Endometrial microvascular endothelial cells (primary cell): ENCODE measurements at regions not wholly inside any gene's neighbourhood (a gene's known extent, or its start where the extent isn't known, plus 50 kb on each side); places are given as distances from the start of the nearest gene placed in this dataset.

Experiments
- in situ Hi-C: cut with HindIII; loops from 2 replicates; pipeline ENCODE4 v1.10.0; 2017; ENCODE audit warnings: low sequenced_read_pairs, low pct_unique_long_range_greater_than_20kb; ENCODE audit errors: inconsistent ontology term

DNA sequence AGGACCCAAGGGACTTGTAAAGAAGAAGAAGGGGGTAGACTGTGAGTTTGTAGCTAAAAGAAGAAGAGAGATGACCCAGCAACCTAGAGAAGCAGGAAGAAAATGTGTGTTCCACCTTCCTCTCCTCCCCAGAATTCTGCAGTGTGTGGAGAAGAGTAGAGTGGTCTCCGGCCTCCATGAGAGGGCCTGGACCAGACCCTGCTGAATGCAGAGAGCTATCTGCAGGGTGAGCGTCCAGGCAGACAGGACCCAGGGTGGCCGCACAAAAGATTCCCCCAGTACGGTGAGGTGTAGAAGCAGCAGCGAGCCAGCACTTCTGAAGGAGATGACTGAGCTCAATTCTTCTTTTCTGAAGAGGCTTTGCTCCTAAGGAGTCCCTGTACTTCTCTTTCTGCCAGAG lies 239.7 kb upstream of the ANKRD30A start:
- in situ Hi-C loops = no loop called here

DNA sequence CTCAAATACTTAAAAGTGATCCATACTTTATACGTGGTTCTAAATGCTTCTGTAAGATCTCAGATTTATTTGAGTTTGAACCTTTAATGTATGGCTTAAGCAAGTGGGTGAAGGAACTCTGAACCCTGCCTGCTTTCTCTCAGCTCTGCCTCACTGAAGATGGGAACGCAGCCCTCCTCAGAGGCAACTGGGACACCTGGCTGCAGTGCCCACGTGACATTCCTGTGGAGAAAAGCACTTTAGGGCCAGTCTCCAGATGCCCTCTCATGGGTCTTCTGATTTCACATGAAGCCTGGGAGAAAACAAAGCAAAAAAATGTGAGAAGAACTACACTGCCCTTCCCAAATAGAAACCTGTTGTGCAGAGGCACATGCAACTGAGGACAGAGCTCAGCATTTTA lies 242.6 kb upstream of the ANKRD30A start:
- in situ Hi-C loops = no loop called here

DNA sequence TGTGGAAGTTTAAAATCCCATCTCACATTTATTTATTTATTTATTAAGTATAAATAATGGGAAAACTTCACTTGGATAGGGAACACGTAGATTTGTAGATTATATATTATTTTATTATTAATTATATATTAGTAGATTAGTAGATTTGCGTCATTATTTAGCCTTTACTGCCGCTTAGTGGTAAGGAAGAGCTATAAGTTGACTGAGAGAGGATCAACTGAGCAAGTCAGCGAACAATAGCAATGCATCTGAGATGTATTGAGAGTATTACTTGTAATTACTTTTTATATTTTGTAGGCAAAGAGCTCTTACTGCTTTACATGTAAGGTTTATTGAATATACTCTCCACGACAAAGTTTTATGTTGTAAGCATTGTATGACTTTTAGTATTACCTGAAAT lies 244.5 kb upstream of the ANKRD30A start:
- in situ Hi-C loops = no loop called here

DNA sequence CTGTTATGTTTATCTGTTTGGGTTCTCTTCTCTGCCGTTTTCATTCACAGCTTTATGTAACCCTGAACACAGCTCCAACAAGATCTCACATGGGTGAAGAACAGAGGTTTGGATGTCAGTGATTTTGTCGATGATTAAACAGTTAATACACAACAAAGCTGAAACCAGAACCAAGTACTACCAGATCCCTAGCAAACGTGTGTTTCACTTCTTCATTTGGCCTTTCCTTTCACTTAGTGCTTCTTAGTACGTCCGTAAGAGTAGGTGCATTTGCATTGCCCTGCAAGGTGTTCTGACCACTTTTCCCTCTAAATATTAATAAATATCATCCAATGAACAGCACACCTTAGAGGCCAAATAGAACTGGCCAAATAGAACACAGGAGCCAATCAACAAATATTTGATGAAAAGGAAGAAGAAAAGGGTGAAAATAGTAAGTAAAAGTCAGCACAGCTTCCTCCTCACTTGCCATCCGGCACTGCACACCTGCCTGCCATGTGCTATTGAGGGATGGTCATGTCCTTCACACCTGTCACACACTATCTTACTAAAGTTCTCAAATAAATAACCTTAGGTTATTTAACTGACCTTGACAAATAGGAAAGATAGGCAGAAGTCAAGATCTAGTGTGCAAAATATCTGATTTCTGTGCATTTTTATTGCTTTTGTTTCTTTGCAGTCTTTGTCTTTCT lies 252.6 kb upstream of the ANKRD30A start:
- in situ Hi-C loops = no loop called here

DNA sequence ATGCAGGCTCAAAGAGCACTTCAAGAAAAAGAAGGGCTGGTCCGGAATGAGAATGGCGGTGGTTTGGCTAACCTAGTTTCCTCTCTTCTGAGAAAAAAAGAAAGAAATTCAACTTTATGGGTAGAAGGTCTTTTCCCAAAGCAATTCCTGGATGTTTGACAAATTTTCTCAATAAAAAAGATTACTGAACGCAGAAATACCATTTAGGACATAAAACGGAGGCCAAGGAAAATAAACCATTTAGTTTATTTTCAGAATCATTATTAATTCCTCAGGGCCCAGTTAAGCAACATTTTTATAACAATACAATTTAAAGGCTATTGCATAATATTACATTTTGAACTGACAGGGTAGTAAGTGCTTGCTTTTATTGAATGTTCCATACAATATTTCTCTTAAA lies 284.6 kb upstream of the ANKRD30A start:
- in situ Hi-C loops = no loop called here

DNA sequence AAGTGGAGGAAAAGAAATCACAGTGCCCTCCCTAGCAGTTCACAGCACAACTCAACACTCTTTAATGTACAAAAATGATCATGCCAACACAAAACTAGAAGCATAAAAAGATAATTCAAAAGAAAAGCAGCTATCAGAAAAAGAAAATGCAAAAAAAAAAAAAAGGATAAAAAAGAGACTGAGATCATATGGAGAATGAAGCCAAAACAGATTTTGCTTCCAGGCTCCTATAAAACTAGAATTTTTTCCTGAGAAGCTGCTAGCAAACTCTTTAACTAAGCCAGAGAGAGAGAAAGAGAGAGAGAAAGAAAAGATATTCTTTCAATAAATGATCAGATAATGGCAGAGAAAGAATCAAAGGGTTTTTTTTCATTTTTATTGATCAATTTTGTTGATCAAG lies 288.0 kb upstream of the ANKRD30A start:
- in situ Hi-C loops = no loop called here

DNA sequence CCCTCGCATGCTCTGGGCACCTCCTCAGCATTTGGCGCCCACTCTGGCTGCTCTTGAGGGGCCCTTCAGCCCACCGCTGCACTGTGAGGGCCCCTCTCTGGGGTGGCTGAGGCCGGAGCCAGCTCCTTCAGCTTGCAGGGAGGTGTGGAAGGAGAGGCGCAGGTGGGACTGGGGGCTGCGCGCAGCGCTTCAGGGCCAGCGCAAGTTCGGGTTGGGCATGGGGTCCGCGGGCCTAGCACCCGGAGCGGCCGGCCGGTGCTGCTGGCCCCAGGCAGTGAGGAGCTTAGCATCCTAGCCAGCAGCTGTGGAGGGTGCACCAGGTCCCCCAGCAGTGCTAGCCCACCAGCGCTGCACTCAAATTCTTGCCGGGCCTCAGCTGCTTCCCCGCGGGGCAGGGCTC lies 305.6 kb upstream of the ANKRD30A start:
- in situ Hi-C loops = no loop called here

DNA sequence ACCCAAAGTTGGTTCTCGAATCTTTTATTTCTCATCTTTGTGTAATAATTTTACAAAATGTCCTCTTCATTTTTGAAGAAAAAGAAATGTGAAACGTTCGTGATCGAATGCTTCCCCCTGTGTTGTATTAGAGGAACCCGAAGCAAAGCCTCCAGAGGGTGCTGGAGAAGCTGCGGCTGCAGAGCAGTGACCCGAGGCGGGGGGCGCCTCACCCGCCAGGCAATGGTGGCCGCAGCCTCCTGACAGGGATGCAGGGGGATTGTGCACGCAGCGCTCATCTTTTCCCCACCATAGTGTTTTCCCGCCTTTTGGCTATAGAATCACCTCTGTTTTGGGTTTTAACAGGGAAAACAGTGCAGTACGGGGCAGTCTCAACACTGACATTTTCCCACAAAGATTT lies 307.5 kb upstream of the ANKRD30A start:
- in situ Hi-C loops = no loop called here

DNA sequence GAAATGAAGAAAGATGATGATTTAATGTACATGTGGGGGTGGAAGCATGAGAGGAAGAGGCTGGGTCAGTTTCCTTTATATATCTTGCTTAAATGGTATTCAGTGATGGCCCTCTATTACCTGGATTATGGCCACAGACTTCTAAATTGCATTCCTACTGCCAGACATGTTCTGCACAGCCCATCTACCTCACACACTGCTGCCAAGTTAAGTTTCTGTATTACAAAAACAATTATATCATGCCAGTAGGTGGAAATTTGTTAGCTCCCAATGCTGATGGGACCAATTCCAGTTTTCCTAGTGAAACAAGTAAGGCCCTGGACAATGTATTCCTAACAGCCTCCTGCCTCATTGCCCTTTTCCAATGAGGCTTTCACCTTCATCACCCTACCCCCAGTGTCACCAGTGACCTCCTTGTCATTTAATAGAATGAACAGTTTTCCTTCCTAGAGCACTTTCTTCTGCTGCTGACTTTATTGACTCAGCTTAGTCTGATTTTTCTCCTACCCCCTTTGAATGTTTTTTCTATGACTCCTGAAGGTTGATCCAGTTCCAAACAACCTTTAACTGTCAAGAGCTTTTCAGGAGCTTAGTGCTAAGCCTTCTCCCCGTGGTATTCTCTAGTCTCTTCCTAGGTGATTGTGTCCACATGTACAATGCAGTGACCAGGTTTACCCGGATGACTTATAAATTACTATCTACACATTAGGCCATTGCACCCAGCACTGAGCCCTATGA lies 316.6 kb upstream of the ANKRD30A start:
- in situ Hi-C loops = no loop called here

DNA sequence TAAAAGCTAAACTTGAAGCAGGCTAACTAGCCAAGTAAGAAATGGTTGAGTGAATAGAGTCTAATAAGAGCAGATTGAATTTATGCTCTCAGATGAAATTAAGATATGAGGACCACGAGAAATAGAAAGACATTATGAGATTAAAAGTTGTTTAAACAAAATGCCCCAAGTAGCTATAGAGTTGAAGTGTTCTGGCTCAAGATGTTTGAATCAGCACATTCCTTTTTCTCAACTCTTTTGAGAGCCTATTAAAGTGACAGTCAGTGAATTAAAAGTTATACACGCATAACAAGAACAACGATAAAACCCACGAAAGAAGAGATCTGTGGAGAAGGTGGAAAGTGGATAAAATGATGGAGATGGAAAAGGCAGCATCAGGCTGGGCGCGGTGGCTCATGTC lies 322.2 kb upstream of the ANKRD30A start:
- in situ Hi-C loops = no loop called here

DNA sequence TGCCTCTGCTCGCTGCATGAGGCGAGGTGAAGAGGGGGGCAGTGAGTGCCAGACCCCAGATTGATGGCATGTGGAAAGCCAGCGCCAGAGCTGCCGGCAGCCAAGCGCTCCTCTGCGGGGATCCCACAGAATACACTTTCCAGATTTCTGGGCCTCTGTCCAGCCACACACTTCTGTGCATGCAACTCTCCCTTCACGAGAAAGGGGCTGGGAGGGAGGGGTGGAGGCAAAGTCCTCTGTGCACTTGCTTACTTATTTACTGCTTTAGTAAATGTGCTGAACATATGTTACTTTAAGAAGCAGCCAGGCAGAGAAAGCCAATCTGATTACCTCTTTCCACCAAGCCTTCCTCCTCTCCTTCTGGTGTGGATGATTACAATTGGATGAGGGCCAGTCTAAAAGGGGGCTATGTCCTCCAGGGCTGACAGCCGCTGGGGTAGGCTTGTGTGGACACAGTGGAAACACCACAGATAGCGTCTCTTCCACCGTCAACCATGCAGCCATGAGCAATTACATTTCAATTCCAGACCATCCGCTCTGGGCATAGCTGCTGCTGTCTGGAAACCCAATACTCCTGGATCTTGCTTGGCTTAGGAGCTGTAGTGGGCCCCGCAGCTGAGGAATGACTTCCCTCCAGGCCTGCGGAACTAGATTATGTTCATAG lies 322.8 kb upstream of the ANKRD30A start:
- in situ Hi-C loops = no loop called here

DNA sequence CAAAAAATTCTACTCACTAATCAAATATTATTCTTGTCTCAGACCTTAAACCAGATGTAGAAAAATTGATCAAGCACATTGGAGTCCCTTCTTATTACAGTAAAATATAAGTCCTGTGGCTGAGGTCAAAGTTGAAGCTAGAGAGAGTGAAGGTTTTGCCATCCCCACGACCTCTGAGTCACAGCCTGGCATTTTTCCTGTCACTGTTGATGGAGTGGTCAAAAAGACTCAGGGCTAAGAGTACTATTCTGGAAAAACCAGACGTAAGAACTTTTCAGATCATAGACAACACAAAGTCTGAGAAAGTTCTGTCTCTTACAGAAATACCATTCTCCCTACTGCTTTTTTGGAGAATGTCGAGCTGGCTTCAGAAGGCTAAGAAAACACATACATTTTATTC lies 323.7 kb upstream of the ANKRD30A start:
- in situ Hi-C loops = no loop called here

DNA sequence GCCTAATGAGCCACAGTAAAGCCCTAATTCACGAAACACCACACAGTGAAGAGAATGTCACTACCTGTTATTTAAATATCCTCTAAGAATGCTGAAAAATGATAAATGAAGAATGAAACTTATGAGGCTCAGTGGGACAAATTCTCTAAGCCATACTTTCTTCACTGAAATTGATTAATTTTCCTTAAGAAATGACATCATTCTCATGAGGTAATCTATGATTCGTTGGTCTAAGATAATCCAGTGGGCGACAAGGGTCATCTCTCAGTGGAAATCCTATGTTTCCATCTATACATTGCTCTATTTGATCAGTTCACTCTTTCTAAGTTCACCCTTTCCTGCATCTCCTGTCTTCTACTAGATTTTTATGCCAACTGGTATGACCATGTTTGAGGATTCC lies 330.4 kb upstream of the ANKRD30A start:
- in situ Hi-C loops = loop anchor here (25.0 kb wide), 1 partner anchor 1158 kb away; the partner anchor contains the start of gene FZD8

DNA sequence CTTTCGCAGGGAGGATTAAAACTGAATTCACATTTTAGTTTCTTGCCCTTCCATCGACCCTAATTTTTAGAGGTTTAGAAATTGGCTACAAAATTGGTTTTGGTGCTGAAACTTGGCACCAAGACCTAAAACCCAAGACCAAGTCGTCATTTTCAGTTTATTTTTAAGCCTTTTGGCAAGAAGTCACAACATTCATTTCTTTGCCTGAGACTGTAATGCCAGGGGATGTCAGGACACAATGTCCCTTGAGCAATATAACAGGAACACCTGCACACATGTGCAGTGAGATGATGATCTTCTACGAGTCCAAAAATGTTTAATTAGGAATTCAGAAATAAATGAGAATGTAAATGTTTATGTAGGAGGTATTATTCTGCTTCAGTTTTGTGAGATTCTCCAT lies 335.4 kb upstream of the ANKRD30A start:
- in situ Hi-C loops = loop anchor here (25.0 kb wide), 1 partner anchor 1153 kb away; the partner anchor contains the start of gene FZD8

DNA sequence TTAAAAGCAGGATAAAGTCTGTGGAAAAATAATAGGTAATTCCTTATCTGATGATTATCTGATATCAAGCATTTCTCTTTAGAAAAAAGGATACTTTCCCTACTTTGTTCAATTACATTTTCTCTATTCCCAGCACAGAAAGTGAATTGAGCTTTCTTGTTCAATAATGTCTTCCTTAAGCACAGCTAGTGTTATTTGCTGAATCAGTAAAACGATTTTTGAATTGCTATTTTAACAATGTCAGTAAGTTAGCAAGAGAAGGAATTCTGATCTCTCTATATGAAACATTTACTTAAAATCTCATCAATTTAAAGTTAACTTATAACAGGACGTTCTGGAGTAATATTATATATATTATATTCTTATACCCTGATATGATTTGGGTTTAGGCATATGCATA lies 337.2 kb upstream of the ANKRD30A start:
- in situ Hi-C loops = loop anchor here (25.0 kb wide), 1 partner anchor 1151 kb away; the partner anchor contains the start of gene FZD8

DNA sequence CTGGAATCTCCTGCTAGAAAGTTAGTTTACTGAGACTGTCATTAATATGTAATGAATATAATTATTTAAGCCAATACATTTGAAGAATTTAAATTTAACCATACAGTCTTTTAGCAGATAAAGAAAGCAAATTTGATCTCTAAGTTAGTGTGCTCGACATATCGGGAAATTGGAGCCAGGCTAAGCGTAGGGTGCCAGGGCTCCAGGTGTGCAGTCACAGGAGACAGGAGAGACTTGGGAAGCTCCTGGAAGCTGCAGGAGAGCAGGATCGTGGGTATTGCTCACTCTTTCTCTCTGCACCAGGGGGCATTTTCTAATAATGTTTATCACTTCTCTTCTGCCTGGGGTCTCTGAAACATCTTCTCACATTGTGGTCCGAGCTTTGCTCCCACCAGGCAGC lies 342.0 kb upstream of the ANKRD30A start:
- in situ Hi-C loops = loop anchor here (25.0 kb wide), 1 partner anchor 1146 kb away; the partner anchor contains the start of gene FZD8

DNA sequence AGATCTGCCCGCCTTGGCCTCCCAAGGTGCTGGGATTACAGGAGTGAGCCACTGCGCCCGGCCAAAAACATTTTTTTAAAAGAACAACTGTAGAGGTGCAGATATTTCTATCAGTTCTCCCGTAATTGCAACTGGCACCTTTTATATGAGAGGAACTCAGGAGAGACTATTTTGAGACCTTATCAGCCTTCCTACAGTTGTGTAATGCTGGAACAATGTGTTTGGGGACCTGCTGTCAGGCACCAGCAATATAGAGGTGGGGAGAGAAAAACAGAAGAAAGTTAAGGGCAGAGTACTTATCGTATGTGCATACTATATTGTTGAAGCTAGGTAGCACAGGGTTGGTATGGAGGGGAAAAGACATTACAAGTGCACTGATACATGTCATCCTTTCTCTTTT lies 343.8 kb upstream of the ANKRD30A start:
- in situ Hi-C loops = loop anchor here (25.0 kb wide), 1 partner anchor 1144 kb away; the partner anchor contains the start of gene FZD8

DNA sequence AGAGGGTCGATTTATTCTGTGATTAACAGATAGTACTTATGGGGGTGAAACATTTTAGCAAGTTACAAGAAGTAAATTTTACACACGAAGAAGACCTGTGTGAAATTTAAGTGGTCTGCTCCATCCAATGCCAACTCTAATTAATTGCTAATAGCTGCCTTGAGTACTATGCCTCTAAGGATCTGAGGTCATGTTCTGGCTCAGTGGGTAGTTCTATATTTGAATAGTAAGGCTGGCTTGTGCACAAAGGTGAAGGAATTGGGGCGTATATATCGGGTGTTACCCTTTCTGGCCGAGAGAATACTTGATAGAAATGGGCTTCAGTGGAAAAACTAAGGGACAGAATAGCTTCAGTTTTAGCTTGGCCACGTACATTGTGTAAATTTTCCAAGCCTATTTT lies 345.2 kb upstream of the ANKRD30A start:
- in situ Hi-C loops = loop anchor here (25.0 kb wide), 1 partner anchor 1143 kb away; the partner anchor contains the start of gene FZD8

DNA sequence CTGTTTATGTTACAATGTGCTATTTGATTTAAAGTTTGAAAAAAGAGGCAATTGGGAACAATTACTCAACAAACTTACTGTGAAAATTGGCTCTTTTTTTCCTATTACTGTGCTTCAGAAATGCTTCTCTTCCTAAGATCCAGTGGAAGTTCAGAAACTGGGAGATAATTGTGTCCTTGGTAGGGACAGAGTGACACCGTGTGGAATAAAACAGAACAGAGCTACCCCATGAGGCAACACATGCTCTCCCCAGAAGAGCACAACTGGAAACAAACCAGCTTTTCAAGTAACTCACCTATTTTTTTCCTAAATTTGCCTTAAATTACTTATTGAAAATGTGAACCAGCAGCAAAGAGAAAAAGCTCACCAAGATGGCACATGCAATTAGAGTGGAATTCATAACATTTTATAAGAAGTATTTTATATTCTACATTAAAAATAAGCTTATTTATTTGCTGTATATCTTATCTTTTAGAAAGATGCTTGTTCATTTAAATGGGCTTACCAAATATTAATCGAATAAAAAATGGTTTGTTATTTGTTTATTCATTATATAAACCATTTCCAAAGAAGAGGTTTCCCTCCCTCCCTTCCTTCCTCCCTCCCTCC lies 346.1 kb upstream of the ANKRD30A start:
- in situ Hi-C loops = loop anchor here (25.0 kb wide), 1 partner anchor 1142 kb away; the partner anchor contains the start of gene FZD8
